SK-N-SH (cell line): ENCODE measurements at regions not wholly inside any gene's neighbourhood (a gene's known extent, or its start where the extent isn't known, plus 50 kb on each side); places are given as distances from the start of the nearest gene placed in this dataset.

Experiments used
- CTCF ChIA-PET: fragments of 300-600, 350-600 bp; formaldehyde crosslinking; extraction: SDS; loops from one replicate; lab custom pipeline; 2021; lab: Yijun Ruan, JAX
- POLR2A ChIA-PET: fragments of 350-600 bp; sonication (Branson Sonifier 250); formaldehyde crosslinking; extraction: SDS; loops from one replicate; lab custom pipeline; 2020; ENCODE audit warnings: antibody characterized with exemption, inconsistent platforms; lab: Yijun Ruan, JAX
- DNase-seq: peaks from one replicate; pipeline ENCODE4 v3.0.0; 2012
- H2AFZ ChIP-seq: fragments of 200-600 bp; sonication (generic); 2 replicates; pipeline ENCODE4 v1.8.1; 2016; ENCODE audit warnings: antibody characterized with exemption, mild to moderate bottlenecking, low read depth
- H3F3A ChIP-seq: fragments of 200-600 bp; sonication (generic); replicated peaks from 2 replicates; pipeline ENCODE3; 2016; ENCODE audit warnings: antibody characterized with exemption, mild to moderate bottlenecking; ENCODE audit not compliant: insufficient read depth
- H3K27ac ChIP-seq, 2 experiments: fragments of 200-500 bp in 1 of 2; fragments of 200-600 bp in 1 of 2; sonication (Bioruptor generic) in 1 of 2; sonication (generic), shearing (Covaris generic) in 1 of 2; 2 replicates each; pipeline versions ENCODE4 v1.5.1 to v1.6.1; 2014 to 2016; ENCODE audit warnings: low read depth in 2 of 2, inconsistent platforms in 1 of 2, low read length in 1 of 2, mild to moderate bottlenecking in 1 of 2, mixed read lengths in 1 of 2
- H3K27me3 ChIP-seq: fragments of 200-600 bp; sonication (generic), shearing (Covaris generic); 2 replicates; pipeline ENCODE4 v1.6.1; 2016; ENCODE audit warnings: mixed run types; ENCODE audit not compliant: insufficient read depth
- H3K36me3 ChIP-seq, 2 experiments: fragments of 200-500 bp in 1 of 2; fragments of 200-600 bp in 1 of 2; sonication (Bioruptor generic) in 1 of 2; sonication (generic) in 1 of 2; replicated peaks in 1 of 2; 2 replicates each; pipeline versions ENCODE3 to v1.5.1; 2014 to 2016; ENCODE audit warnings: low read length in 1 of 2, mild to moderate bottlenecking in 1 of 2; ENCODE audit not compliant: insufficient read depth in 2 of 2, control insufficient read depth in 1 of 2
- H3K4me1 ChIP-seq, 2 experiments: fragments of 200-500 bp in 1 of 2; fragments of 200-600 bp in 1 of 2; sonication (Bioruptor generic) in 1 of 2; sonication (generic), shearing (Covaris generic) in 1 of 2; 2 replicates each; pipeline versions ENCODE4 v1.5.1 to v1.6.1; 2014 to 2016; ENCODE audit warnings: low read depth in 1 of 2, low read length in 1 of 2, mixed run types in 1 of 2; ENCODE audit not compliant: insufficient read depth in 2 of 2, control insufficient read depth in 1 of 2
- H3K4me2 ChIP-seq: fragments of 200-600 bp; sonication (generic), shearing (Covaris generic); 2 replicates; pipeline ENCODE4 v1.6.1; 2017; ENCODE audit warnings: mixed run types
- H3K4me3 ChIP-seq, 2 experiments: fragments of 200-500 bp in 1 of 2; fragments of 200-600 bp in 1 of 2; sonication (Bioruptor generic) in 1 of 2; sonication (generic), shearing (Covaris generic) in 1 of 2; 2 replicates each; pipeline versions ENCODE4 v1.5.1 to v1.8.1; 2014 to 2016; ENCODE audit warnings: low read depth in 2 of 2, inconsistent platforms in 1 of 2, low read length in 1 of 2, mild to moderate bottlenecking in 1 of 2, mixed read lengths in 1 of 2, moderate library complexity in 1 of 2
- H3K79me2 ChIP-seq: fragments of 200-600 bp; sonication (generic); 2 replicates; pipeline ENCODE4 v1.8.1; 2017; ENCODE audit warnings: mild to moderate bottlenecking; ENCODE audit not compliant: insufficient read depth
- H3K9ac ChIP-seq: fragments of 200-600 bp; sonication (generic); 2 replicates; pipeline ENCODE4 v1.6.1; 2017; ENCODE audit warnings: mixed run types
- H3K9me2 ChIP-seq: fragments of 200-600 bp; sonication (generic); 2 replicates; pipeline ENCODE4 v1.6.1; 2017; ENCODE audit warnings: mixed run types
- H3K9me3 ChIP-seq: fragments of 200-600 bp; sonication (generic); 2 replicates; pipeline ENCODE4 v1.6.1; 2017; ENCODE audit warnings: mixed run types, mild to moderate bottlenecking, moderate library complexity
- H4K20me1 ChIP-seq: fragments of 200-600 bp; sonication (generic); 2 replicates; pipeline ENCODE4 v1.6.1; 2017; ENCODE audit warnings: mild to moderate bottlenecking, mixed run types; ENCODE audit not compliant: insufficient read depth
- CHD2 ChIP-seq: fragments of 150-350 bp; IDR thresholded peaks from 2 replicates; pipeline ENCODE4 v1.6.1; 2018; ENCODE audit warnings: low read length; ENCODE audit not compliant: partially characterized antibody
- EZH2phosphoT487 ChIP-seq: fragments of 200-600 bp; sonication (generic); IDR thresholded peaks from 2 replicates; pipeline ENCODE4 v1.6.1; 2017; ENCODE audit warnings: low read depth, mixed run types, mild to moderate bottlenecking, antibody characterized with exemption, moderate library complexity, borderline replicate concordance
- FOSL2 ChIP-seq: IDR thresholded peaks from 2 replicates; pipeline ENCODE4 v1.4.0; 2012; ENCODE audit warnings: low read depth, mild to moderate bottlenecking, moderate library complexity, borderline replicate concordance
- FOXJ3 ChIP-seq: sonication (generic); formaldehyde crosslinking; IDR thresholded peaks from 2 replicates; pipeline ENCODE4 v1.5.1; 2020; ENCODE audit warnings: mild to moderate bottlenecking, missing genetic modification reagents
- MXI1 ChIP-seq: IDR thresholded peaks from 2 replicates; pipeline ENCODE4 v1.6.1; 2012; ENCODE audit warnings: mild to moderate bottlenecking, low read depth, low read length, improper control_type of control experiment
- RAD21 ChIP-seq: IDR thresholded peaks from 2 replicates; pipeline ENCODE4 v1.6.1; 2012; ENCODE audit warnings: mild to moderate bottlenecking, low read length
- RCOR1 ChIP-seq: fragments of 150-350 bp; IDR thresholded peaks from 2 replicates; pipeline ENCODE4 v1.6.1; 2017; ENCODE audit warnings: antibody characterized with exemption, low read length
- RXRA ChIP-seq: IDR thresholded peaks from 2 replicates; pipeline ENCODE4 v1.4.0; 2012; ENCODE audit warnings: low read depth, mild to moderate bottlenecking, borderline replicate concordance
- SIN3A ChIP-seq: IDR thresholded peaks from 2 replicates; pipeline ENCODE4 v1.6.1; 2012; ENCODE audit warnings: low read depth, mild to moderate bottlenecking, low read length, moderate library complexity, borderline replicate concordance
- TCF12 ChIP-seq: IDR thresholded peaks from 2 replicates; pipeline ENCODE4 v1.4.0; 2012
- TEAD4 ChIP-seq: IDR thresholded peaks from 2 replicates; pipeline ENCODE4 v1.4.0; 2012; ENCODE audit warnings: mild to moderate bottlenecking, borderline replicate concordance; ENCODE audit not compliant: insufficient read depth
- YY1 ChIP-seq: IDR thresholded peaks from 2 replicates; pipeline ENCODE4 v1.4.0; 2012; ENCODE audit warnings: low read depth, mild to moderate bottlenecking
- WGBS: methylation state at CpG from one replicate; pipeline ENCODE4 v1.1.6; 2017; ENCODE audit warnings: low lambda C conversion rate; 5-methylcytosine and 5-hydroxymethylcytosine counted together
- TF ChIP-seq, protein P1 (sequence below): IDR thresholded peaks from 2 replicates; pipeline ENCODE4 v1.4.0; 2012; ENCODE audit warnings: low read depth
- TF ChIP-seq, protein P2 (sequence below): IDR thresholded peaks from 2 replicates; pipeline ENCODE4 v1.6.1; 2012; ENCODE audit warnings: mild to moderate bottlenecking, low read depth, low read length, moderate library complexity
- TF ChIP-seq, protein P3 (sequence below): IDR thresholded peaks from 2 replicates; pipeline ENCODE4 v1.4.0; 2012; ENCODE audit warnings: low read depth, borderline replicate concordance

DNA sequence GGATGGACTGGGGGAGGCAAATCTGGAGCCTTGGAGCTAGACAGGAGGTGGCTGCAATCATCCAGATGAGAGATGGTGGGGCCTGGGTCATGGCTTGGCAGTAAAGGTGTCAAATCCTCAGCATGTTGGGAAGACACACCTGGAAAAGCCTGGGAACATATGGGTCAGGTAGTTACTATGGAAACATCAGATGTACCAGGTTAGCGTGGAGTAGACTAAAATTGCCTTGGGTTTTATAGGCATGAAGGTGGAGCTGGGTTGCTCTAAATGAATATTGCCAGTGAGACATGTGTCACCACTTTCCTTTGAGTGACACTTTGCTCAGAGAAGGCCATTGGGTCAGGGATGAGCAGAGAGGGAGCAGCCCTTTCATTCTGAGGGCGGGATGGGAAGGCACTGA is 473.7 kb downstream of the TBC1D22A start:
- POLR2A ChIA-PET: no interaction called here
- H2AFZ ChIP-seq: no peak overlapping the region
- H3K27ac ChIP-seq: no peak overlapping the region
- TF ChIP-seq TEAD4 (no peak), CHD2 (no peak), SIN3A (no peak), FOSL2 (no peak), RXRA (no peak)
- TF ChIP-seq, all 33 proteins: peak for 0
- Histone ChIP-seq H3K4me1 (no peaks in the 10 kb centered on the region), H3K4me2 (no peak overlapping the region), H3F3A (no peaks in the 10 kb centered on the region), H4K20me1 (no peaks in the 10 kb centered on the region), H3K9ac (no peak overlapping the region), H3K4me3 (no peak overlapping the region), H3K79me2 (no peaks in the 10 kb centered on the region), H3K9me3 (no peaks in the 10 kb centered on the region), H3K27me3 (no peaks in the 10 kb centered on the region), H3K36me3 (no peaks in the 10 kb centered on the region), H3K9me2 (no peaks in the 10 kb centered on the region)
- CTCF ChIA-PET: no interaction called here
- WGBS: 4% methylated on average over 2 of the region's 2 CpGs
- DNase-seq: no peak

DNA sequence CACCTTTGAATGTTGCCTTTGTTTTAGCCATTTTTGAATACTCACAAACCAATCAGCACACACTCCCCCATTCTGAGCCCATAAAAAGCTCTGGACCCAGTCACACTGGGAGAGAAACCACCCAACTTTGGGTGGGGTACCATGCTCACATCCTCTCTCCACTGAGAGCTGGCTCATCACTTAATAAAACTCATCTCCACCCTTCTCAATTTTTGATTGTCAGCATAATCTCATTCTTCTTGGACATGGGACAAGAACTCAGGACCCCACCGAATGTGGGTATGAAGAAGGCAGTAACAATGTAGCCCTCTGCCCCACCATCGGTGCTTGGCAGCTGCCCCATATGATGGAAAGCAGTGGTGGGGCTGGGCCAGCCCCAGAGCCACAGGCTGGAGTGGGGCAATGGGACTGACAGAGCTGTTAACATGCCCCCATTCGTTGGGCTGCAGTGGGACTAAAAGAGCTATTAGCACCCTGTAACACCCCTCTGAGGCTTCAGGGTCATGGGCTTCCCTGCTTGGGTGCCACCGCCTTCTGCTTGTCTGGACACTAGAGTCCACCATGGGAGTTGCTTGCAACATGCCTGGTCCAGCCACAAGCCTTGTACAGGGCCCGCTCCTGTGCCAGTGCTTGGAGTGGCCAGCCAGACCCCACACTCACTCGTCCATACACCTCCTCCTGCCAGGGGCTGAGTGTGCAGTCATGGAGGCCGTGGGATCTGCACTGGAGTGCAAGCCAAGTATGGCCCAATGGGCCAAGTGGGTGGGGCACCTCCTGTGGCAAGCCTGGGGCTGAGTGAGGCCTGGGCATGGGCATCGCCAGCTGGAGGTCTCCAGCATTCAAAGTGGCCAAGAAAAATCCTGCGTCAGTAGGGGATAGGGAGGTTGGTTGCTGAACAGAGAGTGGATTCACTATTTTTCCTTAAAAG is 471.1 kb downstream of the TBC1D22A start:
- H3K4me2 ChIP-seq: no peak overlapping the region
- no peaks in the 10 kb centered on the region for H3K36me3 ChIP-seq
- H3K9me3 ChIP-seq: no peaks in the 10 kb centered on the region
- H3K79me2 ChIP-seq: no peaks in the 10 kb centered on the region
- ChIA-PET CTCF (no interaction called here), POLR2A (no interaction called here)
- WGBS: 22% methylated on average over 7 of the region's 9 CpGs
- no peak overlapping the region for H3K4me3 ChIP-seq
- no peaks in the 10 kb centered on the region for H3K4me1 ChIP-seq
- no peaks in the 10 kb centered on the region for H3K9me2 ChIP-seq
- DNase-seq: no peak
- H3F3A ChIP-seq: no peaks in the 10 kb centered on the region
- no peak overlapping the region for H2AFZ ChIP-seq
- H4K20me1 ChIP-seq: no peaks in the 10 kb centered on the region
- no peaks in the 10 kb centered on the region for H3K27me3 ChIP-seq
- TF ChIP-seq RAD21 (no peak), RCOR1 (no peak), SIN3A (no peak), CHD2 (no peak), EZH2phosphoT487 (no peak), MXI1 (no peak), FOXJ3 (CRISPR knock-in tag) (no peak), YY1 (no peak), TCF12 (no peak)
- TF ChIP-seq, protein P1, sequence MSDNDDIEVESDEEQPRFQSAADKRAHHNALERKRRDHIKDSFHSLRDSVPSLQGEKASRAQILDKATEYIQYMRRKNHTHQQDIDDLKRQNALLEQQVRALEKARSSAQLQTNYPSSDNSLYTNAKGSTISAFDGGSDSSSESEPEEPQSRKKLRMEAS: no peak
- TF ChIP-seq, protein P2, sequence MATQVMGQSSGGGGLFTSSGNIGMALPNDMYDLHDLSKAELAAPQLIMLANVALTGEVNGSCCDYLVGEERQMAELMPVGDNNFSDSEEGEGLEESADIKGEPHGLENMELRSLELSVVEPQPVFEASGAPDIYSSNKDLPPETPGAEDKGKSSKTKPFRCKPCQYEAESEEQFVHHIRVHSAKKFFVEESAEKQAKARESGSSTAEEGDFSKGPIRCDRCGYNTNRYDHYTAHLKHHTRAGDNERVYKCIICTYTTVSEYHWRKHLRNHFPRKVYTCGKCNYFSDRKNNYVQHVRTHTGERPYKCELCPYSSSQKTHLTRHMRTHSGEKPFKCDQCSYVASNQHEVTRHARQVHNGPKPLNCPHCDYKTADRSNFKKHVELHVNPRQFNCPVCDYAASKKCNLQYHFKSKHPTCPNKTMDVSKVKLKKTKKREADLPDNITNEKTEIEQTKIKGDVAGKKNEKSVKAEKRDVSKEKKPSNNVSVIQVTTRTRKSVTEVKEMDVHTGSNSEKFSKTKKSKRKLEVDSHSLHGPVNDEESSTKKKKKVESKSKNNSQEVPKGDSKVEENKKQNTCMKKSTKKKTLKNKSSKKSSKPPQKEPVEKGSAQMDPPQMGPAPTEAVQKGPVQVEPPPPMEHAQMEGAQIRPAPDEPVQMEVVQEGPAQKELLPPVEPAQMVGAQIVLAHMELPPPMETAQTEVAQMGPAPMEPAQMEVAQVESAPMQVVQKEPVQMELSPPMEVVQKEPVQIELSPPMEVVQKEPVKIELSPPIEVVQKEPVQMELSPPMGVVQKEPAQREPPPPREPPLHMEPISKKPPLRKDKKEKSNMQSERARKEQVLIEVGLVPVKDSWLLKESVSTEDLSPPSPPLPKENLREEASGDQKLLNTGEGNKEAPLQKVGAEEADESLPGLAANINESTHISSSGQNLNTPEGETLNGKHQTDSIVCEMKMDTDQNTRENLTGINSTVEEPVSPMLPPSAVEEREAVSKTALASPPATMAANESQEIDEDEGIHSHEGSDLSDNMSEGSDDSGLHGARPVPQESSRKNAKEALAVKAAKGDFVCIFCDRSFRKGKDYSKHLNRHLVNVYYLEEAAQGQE: no peak
- TF ChIP-seq, protein P3, sequence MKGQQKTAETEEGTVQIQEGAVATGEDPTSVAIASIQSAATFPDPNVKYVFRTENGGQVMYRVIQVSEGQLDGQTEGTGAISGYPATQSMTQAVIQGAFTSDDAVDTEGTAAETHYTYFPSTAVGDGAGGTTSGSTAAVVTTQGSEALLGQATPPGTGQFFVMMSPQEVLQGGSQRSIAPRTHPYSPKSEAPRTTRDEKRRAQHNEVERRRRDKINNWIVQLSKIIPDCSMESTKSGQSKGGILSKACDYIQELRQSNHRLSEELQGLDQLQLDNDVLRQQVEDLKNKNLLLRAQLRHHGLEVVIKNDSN: no peak
- no peak overlapping the region for H3K9ac ChIP-seq
- no peak overlapping the region for H3K27ac ChIP-seq
